GM18505 (cell line): ENCODE measurements at regions not wholly inside any gene's neighbourhood (a gene's known extent, or its start where the extent isn't known, plus 50 kb on each side); places are given as distances from the start of the nearest gene placed in this dataset.

Experiments
- ATAC-seq: cut with Tn5 transposase; IDR thresholded peaks from one replicate; pipeline ENCODE4 v1.9.1; 2021; ENCODE audit not compliant: unreplicated experiment
- POLR2A ChIP-seq: IDR thresholded peaks from 4 replicates; pipeline ENCODE4 v1.6.1; 2011; ENCODE audit warnings: borderline replicate concordance; ENCODE audit not compliant: insufficient read depth, insufficient read length; ENCODE audit errors: extremely low read depth

- TF ChIP-seq POLR2A: no peak
Measured at GRCh38 chr6:67653561-67653960, 981.5 kb upstream of the ADGRB3 start.

GRCh38 chr6:67646550-67646949 is 988.5 kb upstream of the ADGRB3 start:
- ATAC-seq: no peak
- no peak for TF ChIP-seq POLR2A

More at GRCh38 chr6:67653561-67653960, 981.5 kb upstream of the ADGRB3 start:
- no peak for ATAC-seq

GRCh38 chr6:67643281-67643680 is 991.8 kb upstream of the ADGRB3 start:
- TF ChIP-seq POLR2A: no peak

GRCh38 chr6:67642582-67642981 is 992.5 kb upstream of the ADGRB3 start:
- TF ChIP-seq POLR2A: no peak
- no peak for ATAC-seq

More at GRCh38 chr6:67643281-67643680, 991.8 kb upstream of the ADGRB3 start:
- ATAC-seq: no peak

- no peak for ATAC-seq
- TF ChIP-seq POLR2A: no peak
Measured at GRCh38 chr6:67640484-67640883, 994.6 kb upstream of the ADGRB3 start.

- no peak for ATAC-seq
Measured at GRCh38 chr6:67639161-67639560, 995.9 kb upstream of the ADGRB3 start.

GRCh38 chr6:67634199-67634598 is 1000.9 kb upstream of the ADGRB3 start:
- TF ChIP-seq POLR2A: no peak
- ATAC-seq: no peak

More at GRCh38 chr6:67639161-67639560, 995.9 kb upstream of the ADGRB3 start:
- no peak for TF ChIP-seq POLR2A

- no peak for TF ChIP-seq POLR2A
- ATAC-seq: no peak
Measured at GRCh38 chr6:67633058-67633457, 1002.0 kb upstream of the ADGRB3 start.

- no peak for TF ChIP-seq POLR2A
- no peak for ATAC-seq
Measured at GRCh38 chr6:67630146-67630545, 1004.9 kb upstream of the ADGRB3 start.

- TF ChIP-seq POLR2A: no peak
- no peak for ATAC-seq
Measured at GRCh38 chr6:67629258-67629657, 1005.8 kb upstream of the ADGRB3 start.

GRCh38 chr6:67615796-67616195 is 1019.3 kb upstream of the ADGRB3 start:
- no peak for ATAC-seq
- TF ChIP-seq POLR2A: no peak

- no peak for ATAC-seq
- TF ChIP-seq POLR2A: no peak
Measured at GRCh38 chr6:67608099-67608749, 1026.9 kb upstream of the ADGRB3 start.

- no peak for TF ChIP-seq POLR2A
- no peak for ATAC-seq
Measured at GRCh38 chr6:67606906-67607828, 1027.9 kb upstream of the ADGRB3 start.

GRCh38 chr6:67594366-67594765 is 1040.7 kb upstream of the ADGRB3 start:
- no peak for TF ChIP-seq POLR2A
- no peak for ATAC-seq
